ENCODE measurements at regions not wholly inside any gene's neighbourhood (a gene's known extent, or its start where the extent isn't known, plus 50 kb on each side); places are given as distances from the start of the nearest gene placed in this dataset.
A peak's percentile ranks its signal among the peaks of the same experiment; 100 is the strongest.

DNA sequence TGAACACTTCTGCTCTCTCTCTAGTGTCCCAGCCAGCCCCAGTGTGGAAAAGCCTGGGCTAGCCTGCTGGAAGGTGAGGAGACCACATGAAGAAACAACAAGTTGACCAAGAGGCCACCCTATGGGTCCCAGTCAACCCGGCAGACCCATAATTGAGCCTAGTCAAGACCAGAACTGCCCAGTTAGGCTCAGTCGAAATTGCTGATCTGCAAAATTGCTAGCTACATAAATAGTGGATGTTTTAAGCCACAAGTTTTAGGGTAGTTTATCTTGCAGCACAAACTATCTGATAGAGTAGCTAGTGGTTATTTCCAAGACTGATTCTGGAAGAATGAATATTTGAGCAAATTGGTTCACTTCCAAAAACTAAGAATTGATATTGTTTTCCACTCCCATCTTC, 82.3 kb upstream of the CCDC112 start:
- Mint-ChIP-seq H3K4me1 (ENCODE audit: unreplicated experiment) (peaks cover 8% of the 10 kb centered on the region), H3K27ac (ENCODE audit: unreplicated experiment) (no peak overlapping the region), H3K4me3 (ENCODE audit: unreplicated experiment) (no peak overlapping the region), H3K9me3 (ENCODE audit: unreplicated experiment) (no peaks in the 10 kb centered on the region), H3K36me3 (ENCODE audit: unreplicated experiment) (no peaks in the 10 kb centered on the region), H3K27me3 (ENCODE audit: unreplicated experiment) (peaks cover 2% of the 10 kb centered on the region)
- TF ChIP-seq, protein P1, sequence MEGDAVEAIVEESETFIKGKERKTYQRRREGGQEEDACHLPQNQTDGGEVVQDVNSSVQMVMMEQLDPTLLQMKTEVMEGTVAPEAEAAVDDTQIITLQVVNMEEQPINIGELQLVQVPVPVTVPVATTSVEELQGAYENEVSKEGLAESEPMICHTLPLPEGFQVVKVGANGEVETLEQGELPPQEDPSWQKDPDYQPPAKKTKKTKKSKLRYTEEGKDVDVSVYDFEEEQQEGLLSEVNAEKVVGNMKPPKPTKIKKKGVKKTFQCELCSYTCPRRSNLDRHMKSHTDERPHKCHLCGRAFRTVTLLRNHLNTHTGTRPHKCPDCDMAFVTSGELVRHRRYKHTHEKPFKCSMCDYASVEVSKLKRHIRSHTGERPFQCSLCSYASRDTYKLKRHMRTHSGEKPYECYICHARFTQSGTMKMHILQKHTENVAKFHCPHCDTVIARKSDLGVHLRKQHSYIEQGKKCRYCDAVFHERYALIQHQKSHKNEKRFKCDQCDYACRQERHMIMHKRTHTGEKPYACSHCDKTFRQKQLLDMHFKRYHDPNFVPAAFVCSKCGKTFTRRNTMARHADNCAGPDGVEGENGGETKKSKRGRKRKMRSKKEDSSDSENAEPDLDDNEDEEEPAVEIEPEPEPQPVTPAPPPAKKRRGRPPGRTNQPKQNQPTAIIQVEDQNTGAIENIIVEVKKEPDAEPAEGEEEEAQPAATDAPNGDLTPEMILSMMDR (IDR thresholded peaks at IDR 0.05), result no peak
- no peak for DNase-seq (ENCODE audit: extremely low spot score, unreplicated experiment)

- Mint-ChIP-seq H3K27ac (ENCODE audit: unreplicated experiment) (no peak overlapping the region), H3K4me3 (ENCODE audit: unreplicated experiment) (no peak overlapping the region), H3K27me3 (ENCODE audit: unreplicated experiment) (peaks cover 4% of the 10 kb centered on the region), H3K36me3 (ENCODE audit: unreplicated experiment) (no peaks in the 10 kb centered on the region), H3K4me1 (ENCODE audit: unreplicated experiment) (peaks cover 8% of the 10 kb centered on the region), H3K9me3 (ENCODE audit: unreplicated experiment) (no peaks in the 10 kb centered on the region)
- DNase-seq (ENCODE audit: extremely low spot score, unreplicated experiment), result no peak
- TF ChIP-seq, protein P1 (IDR thresholded peaks at IDR 0.05), result peak; percentile 36
These were observed 81.2 kb upstream of the CCDC112 start for GRCh38 chr5:115377468-115378217.

DNA sequence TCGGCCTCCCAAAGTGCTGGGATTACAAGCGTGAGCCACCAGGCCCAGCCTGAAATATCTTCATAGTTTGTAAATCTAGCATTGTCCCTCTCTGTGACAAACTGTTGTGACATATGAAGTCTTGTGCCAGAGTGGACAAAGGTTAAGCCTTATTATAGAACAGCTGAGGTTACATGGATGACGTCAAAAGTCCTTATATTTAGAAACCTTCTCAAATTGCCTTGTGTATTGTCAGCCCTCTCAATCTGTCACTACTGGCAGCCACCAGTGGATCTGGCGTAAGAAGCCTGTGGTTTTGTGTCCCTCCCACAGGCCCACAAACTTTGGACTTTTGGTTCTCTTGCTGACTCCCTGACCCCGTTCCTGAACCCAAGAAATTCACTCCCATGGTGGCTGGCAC, 79.4 kb upstream of the CCDC112 start:
- no peak overlapping the region for H3K27ac Mint-ChIP-seq (ENCODE audit: unreplicated experiment)
- H3K27me3 Mint-ChIP-seq (ENCODE audit: unreplicated experiment), result peaks cover 4% of the 10 kb centered on the region
- H3K9me3 Mint-ChIP-seq (ENCODE audit: unreplicated experiment), result no peaks in the 10 kb centered on the region
- H3K36me3 Mint-ChIP-seq (ENCODE audit: unreplicated experiment), result no peaks in the 10 kb centered on the region
- H3K4me3 Mint-ChIP-seq (ENCODE audit: unreplicated experiment), result no peak overlapping the region
- peaks cover 8% of the 10 kb centered on the region for H3K4me1 Mint-ChIP-seq (ENCODE audit: unreplicated experiment)
- TF ChIP-seq, protein P1 (IDR thresholded peaks at IDR 0.05), result no peak
- no peak for DNase-seq (ENCODE audit: extremely low spot score, unreplicated experiment)

DNA sequence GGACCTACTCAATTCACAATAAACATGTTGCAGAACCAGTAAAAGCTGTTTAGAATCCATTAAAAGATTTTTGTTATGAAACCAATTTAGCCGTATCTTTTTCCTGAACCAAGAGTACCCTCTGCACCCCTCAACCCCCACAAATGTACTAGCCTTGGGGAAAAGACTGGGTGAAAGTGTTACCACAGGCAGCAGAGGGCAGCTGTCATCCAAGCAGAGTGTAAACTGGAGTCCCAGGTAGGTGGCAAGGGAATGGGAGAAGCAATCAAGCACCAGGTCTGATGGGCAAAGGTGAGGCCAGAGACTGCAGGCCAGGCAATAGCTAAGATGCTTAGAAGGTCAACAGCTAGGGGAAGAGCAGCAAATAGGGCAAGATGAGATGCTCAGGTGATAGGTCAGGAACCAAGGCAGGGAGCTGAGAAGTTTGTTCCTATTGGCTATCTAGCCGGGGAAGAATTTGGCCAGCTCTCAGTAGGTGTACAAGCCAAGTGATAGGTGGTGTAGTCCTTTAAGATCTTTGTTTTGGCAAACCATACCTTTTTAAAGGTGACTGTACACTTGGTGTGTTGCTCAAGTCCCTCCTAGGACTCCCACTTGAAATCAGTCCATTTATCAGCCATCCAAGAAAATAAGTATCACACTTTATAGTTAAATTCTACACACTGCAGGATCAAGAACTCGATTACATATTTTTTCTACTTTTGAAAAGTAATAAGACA, 77.8 kb upstream of the CCDC112 start:
- no peaks in the 10 kb centered on the region for H3K9me3 Mint-ChIP-seq (ENCODE audit: unreplicated experiment)
- no peak overlapping the region for H3K4me3 Mint-ChIP-seq (ENCODE audit: unreplicated experiment)
- H3K27ac Mint-ChIP-seq (ENCODE audit: unreplicated experiment), result no peak overlapping the region
- H3K4me1 Mint-ChIP-seq (ENCODE audit: unreplicated experiment), result peaks cover 8% of the 10 kb centered on the region
- no peak for DNase-seq (ENCODE audit: extremely low spot score, unreplicated experiment)
- TF ChIP-seq, protein P1 (IDR thresholded peaks at IDR 0.05), result no peak
- peaks cover 4% of the 10 kb centered on the region for H3K27me3 Mint-ChIP-seq (ENCODE audit: unreplicated experiment)
- H3K36me3 Mint-ChIP-seq (ENCODE audit: unreplicated experiment), result no peaks in the 10 kb centered on the region

- no peaks in the 10 kb centered on the region for H3K4me1 Mint-ChIP-seq (ENCODE audit: unreplicated experiment)
- no peaks in the 10 kb centered on the region for H3K36me3 Mint-ChIP-seq (ENCODE audit: unreplicated experiment)
- H3K27me3 Mint-ChIP-seq (ENCODE audit: unreplicated experiment), result peaks cover 4% of the 10 kb centered on the region
- H3K4me3 Mint-ChIP-seq (ENCODE audit: unreplicated experiment), result no peak overlapping the region
- no peak for DNase-seq (ENCODE audit: extremely low spot score, unreplicated experiment)
- TF ChIP-seq, protein P1 (IDR thresholded peaks at IDR 0.05), result no peak
- H3K27ac Mint-ChIP-seq (ENCODE audit: unreplicated experiment), result no peak overlapping the region
- no peaks in the 10 kb centered on the region for H3K9me3 Mint-ChIP-seq (ENCODE audit: unreplicated experiment)
These were observed 75.7 kb upstream of the CCDC112 start for GRCh38 chr5:115372146-115372545.

All from osteocyte (in vitro differentiated cells).